Uterus (tissue), 3 donors: ENCODE measurements at regions not wholly inside any gene's neighbourhood (a gene's known extent, or its start where the extent isn't known, plus 50 kb on each side); places are given as distances from the start of the nearest gene placed in this dataset.
A peak's percentile ranks its signal among the peaks of the same experiment; 100 is the strongest.
"Not testable (repeated sequence)": the region's sequence is repeated elsewhere in the genome, so short reads cannot be mapped to it uniquely, and the experiment has no call there.

Experiments used
- DNase-seq, 2 donors: peaks; one replicate each; pipeline ENCODE4 v3.0.0-alpha.2; 2019 to 2020
- H3K27ac ChIP-seq, 2 donors: fragments of 200-600 bp; sonication (generic); 1 replicate in 1 of 2; 2 replicates in 1 of 2; pipeline ENCODE4 v1.5.1; 2016 to 2018
- H3K27me3 ChIP-seq, 2 donors: fragments of 200-600 bp; sonication (generic); one replicate each; pipeline ENCODE4 v1.5.1; 2018 to 2019; ENCODE audit warnings: control low read depth in 1 of 2
- H3K36me3 ChIP-seq, 2 donors: fragments of 200-600 bp; sonication (generic); one replicate each; pipeline ENCODE4 v1.5.1; 2019; ENCODE audit warnings: control low read depth in 1 of 2
- H3K4me1 ChIP-seq, 2 donors: fragments of 200-600 bp; sonication (generic); one replicate each; pipeline ENCODE4 v1.5.1; 2018 to 2019; ENCODE audit warnings: control low read depth in 1 of 2
- H3K4me3 ChIP-seq, 2 donors: fragments of 200-600 bp; sonication (generic); 1 replicate in 1 of 2; 2 replicates in 1 of 2; pipeline ENCODE4 v1.5.1; 2018 to 2019; ENCODE audit warnings: mild to moderate bottlenecking in 1 of 2
- H3K9me3 ChIP-seq, 2 donors: fragments of 200-600 bp; sonication (generic); one replicate each; pipeline ENCODE4 v1.5.1; 2019; ENCODE audit warnings: control low read depth in 1 of 2
- POLR2A ChIP-seq, 2 donors: fragments of 450-650 bp; IDR thresholded peaks; one replicate each; pipeline ENCODE4 v1.6.1; 2016; ENCODE audit warnings: antibody characterized with exemption in 2 of 2, mild to moderate bottlenecking in 1 of 2, moderate library complexity in 1 of 2
- intact Hi-C: fragments of 100-400 bp; cut with DNase I; formaldehyde crosslinking; loops from one replicate; pipeline ENCODE4 v1.15.1; 2023; ENCODE audit warnings: low total_unique reads
- TF ChIP-seq, protein P1 (sequence below), 4 experiments: fragments of 200-600 bp in 2 of 4; fragments of 450-650 bp in 2 of 4; sonication (generic) in 2 of 4; IDR thresholded peaks; one replicate each; pipeline ENCODE4 v1.5.1; 2016 to 2019; ENCODE audit warnings: antibody characterized with exemption in 4 of 4, mild to moderate bottlenecking in 2 of 4, moderate library complexity in 1 of 4
- donor health status: DM: yes; HTN: yes; CAD: no.

DNA sequence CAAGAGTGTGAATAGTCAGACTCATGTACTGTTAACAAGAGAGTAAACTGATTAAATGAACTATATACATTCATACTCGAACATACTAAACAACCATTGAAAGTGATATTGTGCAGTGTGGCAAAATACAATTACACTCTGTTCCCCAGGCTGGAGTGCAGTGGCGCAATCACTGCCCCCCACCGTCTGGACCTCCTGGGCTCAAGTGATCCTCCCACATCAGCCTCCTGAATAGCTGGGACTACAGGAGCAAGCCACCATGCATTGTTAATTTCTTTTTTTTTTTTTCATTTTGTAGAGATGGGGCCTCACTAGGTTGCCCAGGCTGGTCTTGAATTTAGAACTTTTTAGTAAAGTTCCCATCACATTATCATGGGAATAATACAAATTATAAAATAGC lies 77.3 kb upstream of the LSM14A start:
- no peak for TF ChIP-seq POLR2A (IDR thresholded peaks at IDR 0.05)
- TF ChIP-seq, protein P1, sequence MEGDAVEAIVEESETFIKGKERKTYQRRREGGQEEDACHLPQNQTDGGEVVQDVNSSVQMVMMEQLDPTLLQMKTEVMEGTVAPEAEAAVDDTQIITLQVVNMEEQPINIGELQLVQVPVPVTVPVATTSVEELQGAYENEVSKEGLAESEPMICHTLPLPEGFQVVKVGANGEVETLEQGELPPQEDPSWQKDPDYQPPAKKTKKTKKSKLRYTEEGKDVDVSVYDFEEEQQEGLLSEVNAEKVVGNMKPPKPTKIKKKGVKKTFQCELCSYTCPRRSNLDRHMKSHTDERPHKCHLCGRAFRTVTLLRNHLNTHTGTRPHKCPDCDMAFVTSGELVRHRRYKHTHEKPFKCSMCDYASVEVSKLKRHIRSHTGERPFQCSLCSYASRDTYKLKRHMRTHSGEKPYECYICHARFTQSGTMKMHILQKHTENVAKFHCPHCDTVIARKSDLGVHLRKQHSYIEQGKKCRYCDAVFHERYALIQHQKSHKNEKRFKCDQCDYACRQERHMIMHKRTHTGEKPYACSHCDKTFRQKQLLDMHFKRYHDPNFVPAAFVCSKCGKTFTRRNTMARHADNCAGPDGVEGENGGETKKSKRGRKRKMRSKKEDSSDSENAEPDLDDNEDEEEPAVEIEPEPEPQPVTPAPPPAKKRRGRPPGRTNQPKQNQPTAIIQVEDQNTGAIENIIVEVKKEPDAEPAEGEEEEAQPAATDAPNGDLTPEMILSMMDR (IDR thresholded peaks at IDR 0.05), result no peak
- intact Hi-C loops, result no loop called here
- no peak overlapping the region for H3K27ac ChIP-seq

DNA sequence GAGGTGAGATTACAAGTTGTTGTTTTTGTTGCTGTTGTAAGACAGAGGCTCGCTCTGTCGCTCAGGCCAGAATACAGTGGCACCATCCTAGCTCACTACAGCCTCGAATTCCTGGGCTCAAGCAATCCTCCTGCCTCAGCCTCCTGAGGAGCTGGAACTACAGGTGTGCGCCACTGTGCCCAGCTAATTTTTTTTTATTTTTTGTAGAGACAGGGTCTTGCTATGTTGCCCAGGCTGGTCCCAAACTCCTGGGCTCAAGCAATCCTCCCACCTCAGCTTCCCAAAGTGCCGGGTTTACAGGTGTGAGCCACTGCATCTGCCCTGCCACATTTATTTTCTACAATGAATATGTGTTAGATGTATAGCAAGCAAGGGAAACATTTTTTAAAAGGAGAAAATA lies 76.9 kb upstream of the LSM14A start:
- H3K36me3 ChIP-seq, H3K4me1 ChIP-seq, H3K27me3 ChIP-seq, H3K9me3 ChIP-seq, intact Hi-C loops, H3K4me3 ChIP-seq, H3K27ac ChIP-seq, DNase-seq: not testable (repeated sequence)

More for the DNA sequence above, 77.3 kb upstream of the LSM14A start:
- no peak for DNase-seq
- no peak overlapping the region for H3K4me3 ChIP-seq
- no peaks in the 10 kb centered on the region for H3K4me1 ChIP-seq
- H3K36me3 ChIP-seq, result no peaks in the 10 kb centered on the region
- H3K9me3 ChIP-seq, result no peaks in the 10 kb centered on the region
- H3K27me3 ChIP-seq, result no peaks in the 10 kb centered on the region

DNA sequence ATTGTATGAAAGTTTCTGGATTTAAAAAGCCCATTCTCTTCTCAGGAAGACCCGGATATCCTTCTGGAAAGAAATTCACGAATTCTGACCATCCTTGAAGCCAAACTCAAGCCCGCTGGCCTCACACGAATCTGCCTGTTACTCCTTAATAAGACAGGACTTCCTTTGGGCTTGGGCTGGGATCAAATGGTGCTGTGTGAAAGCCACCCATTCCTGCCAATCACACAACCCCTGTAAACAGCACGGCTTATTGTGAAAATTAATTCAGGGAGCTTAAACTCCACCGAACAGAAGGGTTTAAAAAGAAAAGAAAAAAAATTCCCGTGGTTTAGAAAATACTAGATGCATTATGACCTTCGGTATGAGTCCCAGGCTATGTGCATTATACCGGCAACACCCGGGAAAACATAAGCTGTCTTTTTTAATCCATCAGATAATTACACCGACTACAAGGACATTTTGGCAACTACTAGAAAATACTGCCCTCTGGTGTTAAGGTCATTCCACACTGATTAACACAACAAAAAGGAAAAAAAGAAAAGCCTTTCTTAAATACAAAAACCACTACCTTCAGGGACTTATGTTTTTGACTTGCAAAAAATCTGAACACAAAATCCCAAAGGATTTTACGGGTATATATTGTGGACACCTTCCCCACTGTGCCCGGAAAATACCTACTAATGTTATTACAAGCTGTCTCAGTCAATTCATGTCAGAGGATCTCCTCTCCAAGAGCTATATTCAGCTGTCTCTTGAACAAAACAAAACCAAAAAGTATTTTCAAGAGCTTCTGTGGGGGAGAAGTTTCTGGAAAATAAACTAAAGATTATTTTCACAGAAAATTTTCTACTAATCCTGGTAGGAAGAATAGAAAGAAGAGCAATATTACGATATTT lies 76.0 kb upstream of the LSM14A start:
- H3K4me3 ChIP-seq, result no peak overlapping the region
- no peaks in the 10 kb centered on the region for H3K36me3 ChIP-seq
- H3K4me1 ChIP-seq, result no peaks in the 10 kb centered on the region
- intact Hi-C loops, result no loop called here
- no peaks in the 10 kb centered on the region for H3K9me3 ChIP-seq
- H3K27me3 ChIP-seq, result no peaks in the 10 kb centered on the region
- TF ChIP-seq, protein P1 (IDR thresholded peaks at IDR 0.05), result peak; percentile 43 to 65 (median 55)
- no peak for TF ChIP-seq POLR2A (IDR thresholded peaks at IDR 0.05)
- no peak for DNase-seq
- H3K27ac ChIP-seq, result no peak overlapping the region

DNA sequence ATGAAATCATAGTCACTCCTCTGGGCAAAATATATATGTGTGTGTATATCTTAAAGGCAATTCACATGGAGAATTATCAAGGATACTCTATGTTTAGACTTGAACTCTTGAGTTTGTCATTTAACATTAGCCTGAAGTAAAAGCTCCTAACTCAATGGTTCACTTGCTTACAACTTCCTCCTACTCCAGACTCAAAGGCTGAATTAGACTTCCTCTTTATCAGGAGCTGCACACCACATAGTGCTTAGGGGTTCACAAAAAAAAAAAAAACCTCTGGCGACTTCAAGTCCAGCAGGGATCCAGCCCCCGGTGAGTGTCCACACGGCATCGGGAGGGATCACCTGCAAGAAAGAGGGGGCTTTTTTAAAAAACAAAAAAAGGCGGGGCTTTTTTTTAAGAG lies 68.2 kb upstream of the LSM14A start:
- DNase-seq, result no peak
- no peak overlapping the region for H3K27ac ChIP-seq
- H3K27me3 ChIP-seq, result no peaks in the 10 kb centered on the region
- no peak overlapping the region for H3K4me3 ChIP-seq
- H3K4me1 ChIP-seq, result no peaks in the 10 kb centered on the region
- intact Hi-C loops, result no loop called here
- H3K36me3 ChIP-seq, result no peaks in the 10 kb centered on the region
- TF ChIP-seq, protein P1 (IDR thresholded peaks at IDR 0.05), result no peak
- no peak for TF ChIP-seq POLR2A (IDR thresholded peaks at IDR 0.05)
- no peaks in the 10 kb centered on the region for H3K9me3 ChIP-seq

DNA sequence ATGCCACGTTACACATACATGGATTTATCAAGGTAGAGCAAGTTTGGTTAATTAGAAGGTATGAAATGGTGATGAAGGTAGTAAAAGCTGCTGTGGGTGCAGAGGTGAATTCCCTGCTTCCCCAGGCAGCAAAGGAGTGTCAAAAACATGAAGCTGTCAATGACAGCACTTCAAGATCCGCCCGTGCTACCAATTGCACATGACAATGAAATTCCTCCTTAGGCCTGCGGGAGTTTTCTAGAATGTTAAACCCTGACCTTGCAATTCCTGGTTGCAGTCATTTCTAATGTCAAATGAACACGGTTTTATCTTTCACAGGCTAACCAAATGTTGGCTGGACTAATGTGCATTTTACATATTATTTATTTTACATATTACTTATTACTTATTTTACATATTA lies 67.7 kb upstream of the LSM14A start:
- Histone ChIP-seq H3K4me3 (no peak overlapping the region), H3K9me3 (no peaks in the 10 kb centered on the region), H3K27me3 (no peaks in the 10 kb centered on the region), H3K4me1 (no peaks in the 10 kb centered on the region), H3K36me3 (no peaks in the 10 kb centered on the region), H3K27ac (no peak overlapping the region)
- no peak for DNase-seq
- TF ChIP-seq, protein P1 (IDR thresholded peaks at IDR 0.05), result no peak
- no peak for TF ChIP-seq POLR2A (IDR thresholded peaks at IDR 0.05)
- intact Hi-C loops, result no loop called here
